SK-N-SH (cell line): ENCODE measurements at regions not wholly inside any gene's neighbourhood (a gene's known extent, or its start where the extent isn't known, plus 50 kb on each side); places are given as distances from the start of the nearest gene placed in this dataset.

Experiments used
- CTCF ChIA-PET: fragments of 300-600, 350-600 bp; formaldehyde crosslinking; extraction: SDS; loops from one replicate; lab custom pipeline; 2021; lab: Yijun Ruan, JAX
- POLR2A ChIA-PET: fragments of 350-600 bp; sonication (Branson Sonifier 250); formaldehyde crosslinking; extraction: SDS; loops from one replicate; lab custom pipeline; 2020; ENCODE audit warnings: antibody characterized with exemption, inconsistent platforms; lab: Yijun Ruan, JAX
- DNase-seq: peaks from one replicate; pipeline ENCODE4 v3.0.0; 2012
- H2AFZ ChIP-seq: fragments of 200-600 bp; sonication (generic); 2 replicates; pipeline ENCODE4 v1.8.1; 2016; ENCODE audit warnings: antibody characterized with exemption, mild to moderate bottlenecking, low read depth
- H3F3A ChIP-seq: fragments of 200-600 bp; sonication (generic); replicated peaks from 2 replicates; pipeline ENCODE3; 2016; ENCODE audit warnings: antibody characterized with exemption, mild to moderate bottlenecking; ENCODE audit not compliant: insufficient read depth
- H3K27ac ChIP-seq, 2 experiments: fragments of 200-500 bp in 1 of 2; fragments of 200-600 bp in 1 of 2; sonication (Bioruptor generic) in 1 of 2; sonication (generic), shearing (Covaris generic) in 1 of 2; 2 replicates each; pipeline versions ENCODE4 v1.5.1 to v1.6.1; 2014 to 2016; ENCODE audit warnings: low read depth in 2 of 2, inconsistent platforms in 1 of 2, low read length in 1 of 2, mild to moderate bottlenecking in 1 of 2, mixed read lengths in 1 of 2
- H3K27me3 ChIP-seq: fragments of 200-600 bp; sonication (generic), shearing (Covaris generic); 2 replicates; pipeline ENCODE4 v1.6.1; 2016; ENCODE audit warnings: mixed run types; ENCODE audit not compliant: insufficient read depth
- H3K36me3 ChIP-seq, 2 experiments: fragments of 200-500 bp in 1 of 2; fragments of 200-600 bp in 1 of 2; sonication (Bioruptor generic) in 1 of 2; sonication (generic) in 1 of 2; replicated peaks in 1 of 2; 2 replicates each; pipeline versions ENCODE3 to v1.5.1; 2014 to 2016; ENCODE audit warnings: low read length in 1 of 2, mild to moderate bottlenecking in 1 of 2; ENCODE audit not compliant: insufficient read depth in 2 of 2, control insufficient read depth in 1 of 2
- H3K4me1 ChIP-seq, 2 experiments: fragments of 200-500 bp in 1 of 2; fragments of 200-600 bp in 1 of 2; sonication (Bioruptor generic) in 1 of 2; sonication (generic), shearing (Covaris generic) in 1 of 2; 2 replicates each; pipeline versions ENCODE4 v1.5.1 to v1.6.1; 2014 to 2016; ENCODE audit warnings: low read depth in 1 of 2, low read length in 1 of 2, mixed run types in 1 of 2; ENCODE audit not compliant: insufficient read depth in 2 of 2, control insufficient read depth in 1 of 2
- H3K4me2 ChIP-seq: fragments of 200-600 bp; sonication (generic), shearing (Covaris generic); 2 replicates; pipeline ENCODE4 v1.6.1; 2017; ENCODE audit warnings: mixed run types
- H3K4me3 ChIP-seq, 2 experiments: fragments of 200-500 bp in 1 of 2; fragments of 200-600 bp in 1 of 2; sonication (Bioruptor generic) in 1 of 2; sonication (generic), shearing (Covaris generic) in 1 of 2; 2 replicates each; pipeline versions ENCODE4 v1.5.1 to v1.8.1; 2014 to 2016; ENCODE audit warnings: low read depth in 2 of 2, inconsistent platforms in 1 of 2, low read length in 1 of 2, mild to moderate bottlenecking in 1 of 2, mixed read lengths in 1 of 2, moderate library complexity in 1 of 2
- H3K79me2 ChIP-seq: fragments of 200-600 bp; sonication (generic); 2 replicates; pipeline ENCODE4 v1.8.1; 2017; ENCODE audit warnings: mild to moderate bottlenecking; ENCODE audit not compliant: insufficient read depth
- H3K9ac ChIP-seq: fragments of 200-600 bp; sonication (generic); 2 replicates; pipeline ENCODE4 v1.6.1; 2017; ENCODE audit warnings: mixed run types
- H3K9me2 ChIP-seq: fragments of 200-600 bp; sonication (generic); 2 replicates; pipeline ENCODE4 v1.6.1; 2017; ENCODE audit warnings: mixed run types
- H3K9me3 ChIP-seq: fragments of 200-600 bp; sonication (generic); 2 replicates; pipeline ENCODE4 v1.6.1; 2017; ENCODE audit warnings: mixed run types, mild to moderate bottlenecking, moderate library complexity
- H4K20me1 ChIP-seq: fragments of 200-600 bp; sonication (generic); 2 replicates; pipeline ENCODE4 v1.6.1; 2017; ENCODE audit warnings: mild to moderate bottlenecking, mixed run types; ENCODE audit not compliant: insufficient read depth
- ELF1 ChIP-seq: IDR thresholded peaks from 2 replicates; pipeline ENCODE4 v1.4.0; 2012
- EP300 ChIP-seq, 2 experiments: IDR thresholded peaks; 2 replicates each; pipeline versions ENCODE4 v1.4.0 to v1.6.1; 2012; ENCODE audit warnings: borderline replicate concordance in 1 of 2, low read depth in 1 of 2, low read length in 1 of 2
- EZH2phosphoT487 ChIP-seq: fragments of 200-600 bp; sonication (generic); IDR thresholded peaks from 2 replicates; pipeline ENCODE4 v1.6.1; 2017; ENCODE audit warnings: low read depth, mixed run types, mild to moderate bottlenecking, antibody characterized with exemption, moderate library complexity, borderline replicate concordance
- FOXM1 ChIP-seq: IDR thresholded peaks from 2 replicates; pipeline ENCODE4 v1.4.0; 2012; ENCODE audit warnings: low read depth, mild to moderate bottlenecking
- GATA2 ChIP-seq: sonication (generic); formaldehyde crosslinking; IDR thresholded peaks from 2 replicates; pipeline ENCODE4 v1.5.0; 2020; ENCODE audit warnings: mild to moderate bottlenecking, missing genetic modification reagents
- JUND ChIP-seq: IDR thresholded peaks from 2 replicates; pipeline ENCODE4 v1.4.0; 2012
- NFIC ChIP-seq: IDR thresholded peaks from 2 replicates; pipeline ENCODE4 v1.4.0; 2012; ENCODE audit warnings: borderline replicate concordance
- PBX3 ChIP-seq: IDR thresholded peaks from 2 replicates; pipeline ENCODE4; 2012
- RAD21 ChIP-seq: IDR thresholded peaks from 2 replicates; pipeline ENCODE4 v1.6.1; 2012; ENCODE audit warnings: mild to moderate bottlenecking, low read length
- RFX5 ChIP-seq: IDR thresholded peaks from 2 replicates; pipeline ENCODE4 v1.6.1; 2012; ENCODE audit warnings: mild to moderate bottlenecking, improper control_type of control experiment, low read length
- SMC3 ChIP-seq: IDR thresholded peaks from 2 replicates; pipeline ENCODE4 v1.6.1; 2012; ENCODE audit warnings: low read depth, low read length, improper control_type of control experiment
- TCF12 ChIP-seq: IDR thresholded peaks from 2 replicates; pipeline ENCODE4 v1.4.0; 2012
- USF1 ChIP-seq: IDR thresholded peaks from 2 replicates; pipeline ENCODE4 v1.4.0; 2012; ENCODE audit warnings: low read depth, borderline replicate concordance
- WGBS: methylation state at CpG from one replicate; pipeline ENCODE4 v1.1.6; 2017; ENCODE audit warnings: low lambda C conversion rate; 5-methylcytosine and 5-hydroxymethylcytosine counted together
- TF ChIP-seq, protein P1 (sequence below): IDR thresholded peaks from 2 replicates; pipeline ENCODE4 v1.4.0; 2012; ENCODE audit warnings: low read depth, borderline replicate concordance

- TF ChIP-seq USF1 = no peak
- no peak for TF ChIP-seq EZH2phosphoT487
- TF ChIP-seq EP300 (IDR thresholded peaks at IDR 0.05; ENCODE audit: borderline replicate concordance in 1 of 2, low read depth in 1 of 2, low read length in 1 of 2) = no peak
These were observed 112.1 kb upstream of the SPON1 start (continued) for GRCh38 chr11:13850231-13851005.

GRCh38 chr11:13851691-13852090 is 110.8 kb upstream of the SPON1 start:
- no peaks in the 10 kb centered on the region for H3K27me3 ChIP-seq
- TF ChIP-seq RAD21 (no peak), ELF1 (no peak), RFX5 (no peak), TCF12 (no peak), FOXM1 (no peak), JUND (no peak), SMC3 (no peak), GATA2 (CRISPR knock-in tag) (no peak), NFIC (no peak), PBX3 (no peak)
- TF ChIP-seq, protein P1, sequence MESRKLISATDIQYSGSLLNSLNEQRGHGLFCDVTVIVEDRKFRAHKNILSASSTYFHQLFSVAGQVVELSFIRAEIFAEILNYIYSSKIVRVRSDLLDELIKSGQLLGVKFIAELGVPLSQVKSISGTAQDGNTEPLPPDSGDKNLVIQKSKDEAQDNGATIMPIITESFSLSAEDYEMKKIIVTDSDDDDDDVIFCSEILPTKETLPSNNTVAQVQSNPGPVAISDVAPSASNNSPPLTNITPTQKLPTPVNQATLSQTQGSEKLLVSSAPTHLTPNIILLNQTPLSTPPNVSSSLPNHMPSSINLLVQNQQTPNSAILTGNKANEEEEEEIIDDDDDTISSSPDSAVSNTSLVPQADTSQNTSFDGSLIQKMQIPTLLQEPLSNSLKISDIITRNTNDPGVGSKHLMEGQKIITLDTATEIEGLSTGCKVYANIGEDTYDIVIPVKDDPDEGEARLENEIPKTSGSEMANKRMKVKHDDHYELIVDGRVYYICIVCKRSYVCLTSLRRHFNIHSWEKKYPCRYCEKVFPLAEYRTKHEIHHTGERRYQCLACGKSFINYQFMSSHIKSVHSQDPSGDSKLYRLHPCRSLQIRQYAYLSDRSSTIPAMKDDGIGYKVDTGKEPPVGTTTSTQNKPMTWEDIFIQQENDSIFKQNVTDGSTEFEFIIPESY = no peak
- TF ChIP-seq, all 33 proteins: peak for 0
- ChIA-PET CTCF (interaction anchor here (0.9 to 2.1 kb wide), 4 partner anchors 17 to 105 kb away, joined by 3 to 5 read pairs (median 4); no protein-coding TSS in a partner anchor), POLR2A (no interaction called here)
- Histone ChIP-seq H3F3A (no peaks in the 10 kb centered on the region), H3K79me2 (no peaks in the 10 kb centered on the region), H3K4me3 (no peak overlapping the region), H4K20me1 (no peaks in the 10 kb centered on the region), H3K36me3 (no peaks in the 10 kb centered on the region), H3K4me2 (no peak overlapping the region), H3K9me3 (no peaks in the 10 kb centered on the region), H3K27ac (no peak overlapping the region), H3K9ac (no peak overlapping the region), H2AFZ (no peak overlapping the region), H3K4me1 (peaks cover 0 to 15% of the 10 kb centered on the region in 2 experiments; a peak in 2 of 4 replicates), H3K9me2 (no peaks in the 10 kb centered on the region)
- no peak for DNase-seq
- 29% methylated on average over 4 of the region's 4 CpGs for WGBS
